Neural progenitor cell (in vitro differentiated cells): ENCODE measurements at regions not wholly inside any gene's neighbourhood (a gene's known extent, or its start where the extent isn't known, plus 50 kb on each side); places are given as distances from the start of the nearest gene placed in this dataset.

Experiments
- EZH2 ChIP-seq: fragments of 200-600 bp; sonication (generic); IDR thresholded peaks from 2 replicates; pipeline ENCODE4 v1.6.1; 2017; ENCODE audit warnings: antibody characterized with exemption, mild to moderate bottlenecking, moderate library complexity
- EZH2phosphoT487 ChIP-seq: fragments of 200-600 bp; sonication (generic); IDR thresholded peaks from 2 replicates; pipeline ENCODE4 v1.6.1; 2017; ENCODE audit warnings: antibody characterized with exemption
- TF ChIP-seq, protein P1 (sequence below): fragments of 200-600 bp; sonication (generic); IDR thresholded peaks from 2 replicates; pipeline ENCODE4 v1.5.1; 2017; ENCODE audit warnings: antibody characterized with exemption, mild to moderate bottlenecking

DNA sequence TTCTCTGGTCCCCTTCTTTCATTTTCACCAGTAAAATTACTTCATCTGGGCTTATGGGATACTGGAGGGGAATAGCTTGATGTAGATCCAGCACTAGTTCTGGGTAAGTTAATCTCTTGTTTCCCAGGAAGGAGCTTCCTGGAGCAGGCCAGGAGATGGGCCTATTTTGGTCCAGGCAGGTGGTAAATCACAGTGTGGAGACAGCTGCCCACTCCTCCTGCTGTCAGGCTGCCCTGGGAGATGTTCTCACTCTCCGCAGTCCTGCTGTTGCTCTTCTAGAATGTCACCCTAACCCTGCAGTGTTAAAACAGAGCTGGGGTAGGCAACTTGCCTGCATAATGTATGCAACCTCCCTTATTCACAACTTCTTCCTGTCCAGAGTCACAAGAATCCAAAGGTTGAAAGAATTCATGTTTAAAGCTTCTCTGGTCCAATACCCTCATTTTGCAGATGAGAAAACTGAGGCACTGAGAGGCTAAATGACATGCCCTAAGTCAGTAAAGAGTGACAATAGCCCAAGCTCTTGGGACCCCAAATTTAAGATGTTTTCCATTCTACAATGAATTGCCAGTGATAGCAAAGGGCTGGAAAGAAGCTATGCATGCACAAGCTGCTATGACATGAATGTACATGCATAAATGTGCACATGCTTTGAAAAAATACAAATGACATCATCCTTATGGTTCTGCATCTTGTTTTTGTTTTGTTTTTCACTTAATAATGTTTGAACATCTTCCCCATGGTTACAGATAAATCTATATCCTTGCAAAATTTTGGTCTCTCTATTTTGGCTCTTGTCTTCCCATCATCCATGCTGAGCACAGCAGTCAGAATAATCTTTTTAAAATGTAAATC lies 71.8 kb upstream of the ADRA1B start:
- TF ChIP-seq, protein P1, sequence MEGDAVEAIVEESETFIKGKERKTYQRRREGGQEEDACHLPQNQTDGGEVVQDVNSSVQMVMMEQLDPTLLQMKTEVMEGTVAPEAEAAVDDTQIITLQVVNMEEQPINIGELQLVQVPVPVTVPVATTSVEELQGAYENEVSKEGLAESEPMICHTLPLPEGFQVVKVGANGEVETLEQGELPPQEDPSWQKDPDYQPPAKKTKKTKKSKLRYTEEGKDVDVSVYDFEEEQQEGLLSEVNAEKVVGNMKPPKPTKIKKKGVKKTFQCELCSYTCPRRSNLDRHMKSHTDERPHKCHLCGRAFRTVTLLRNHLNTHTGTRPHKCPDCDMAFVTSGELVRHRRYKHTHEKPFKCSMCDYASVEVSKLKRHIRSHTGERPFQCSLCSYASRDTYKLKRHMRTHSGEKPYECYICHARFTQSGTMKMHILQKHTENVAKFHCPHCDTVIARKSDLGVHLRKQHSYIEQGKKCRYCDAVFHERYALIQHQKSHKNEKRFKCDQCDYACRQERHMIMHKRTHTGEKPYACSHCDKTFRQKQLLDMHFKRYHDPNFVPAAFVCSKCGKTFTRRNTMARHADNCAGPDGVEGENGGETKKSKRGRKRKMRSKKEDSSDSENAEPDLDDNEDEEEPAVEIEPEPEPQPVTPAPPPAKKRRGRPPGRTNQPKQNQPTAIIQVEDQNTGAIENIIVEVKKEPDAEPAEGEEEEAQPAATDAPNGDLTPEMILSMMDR: no peak
- TF ChIP-seq EZH2phosphoT487 (no peak), EZH2 (no peak)
